ENCODE measurements at regions not wholly inside any gene's neighbourhood (a gene's known extent, or its start where the extent isn't known, plus 50 kb on each side); places are given as distances from the start of the nearest gene placed in this dataset.

DNA sequence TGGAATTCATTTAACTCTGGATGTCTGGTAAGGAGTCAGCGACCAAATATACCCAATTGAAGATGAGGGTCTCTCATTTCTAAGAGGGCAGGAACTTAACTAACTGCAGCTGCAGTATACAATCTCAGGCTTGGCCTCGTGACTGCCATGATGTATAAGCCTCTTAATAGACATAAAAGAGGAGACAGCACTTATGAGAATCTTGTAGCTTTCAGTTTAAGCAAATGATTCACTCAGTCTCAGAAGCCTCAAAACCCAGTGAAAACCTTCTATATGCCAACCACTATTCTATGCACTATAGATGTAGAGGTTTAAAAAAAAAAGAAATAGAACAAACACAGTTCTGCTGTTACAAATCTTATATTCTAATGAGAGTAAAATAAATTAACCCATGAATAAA, 513.9 kb downstream of the TBL1XR1 start:
- no TSS peak for BruUV-seq (replicated peaks)
- Histone ChIP-seq H3K9me3 (ENCODE audit: low read length) (no peaks in the 10 kb centered on the region), H3K4me1 (ENCODE audit: insufficient read depth, low read length, poor library complexity, severe bottlenecking) (no peaks in the 10 kb centered on the region), H3K79me2 (ENCODE audit: insufficient read depth, low read depth, low read length) (no peaks in the 10 kb centered on the region), H3K4me3 (ENCODE audit: low read depth, low read length, poor library complexity, severe bottlenecking) (no peak overlapping the region), H3K27ac (ENCODE audit: low read depth, low read length, poor library complexity, severe bottlenecking) (no peak overlapping the region), H3K4me2 (ENCODE audit: low read length) (no peak overlapping the region), H3K9me2 (ENCODE audit: insufficient read depth, low read length) (no peaks in the 10 kb centered on the region), H2AFZ (ENCODE audit: low read length) (no peak overlapping the region), H3K36me3 (ENCODE audit: insufficient read depth, low read length) (no peaks in the 10 kb centered on the region), H4K20me1 (ENCODE audit: insufficient read depth, low read length) (no peaks in the 10 kb centered on the region)
- TF ChIP-seq CTCF (conservative IDR thresholded peaks at IDR 0.05; ENCODE audit: low read length) (no peak), EZH2phosphoT487 (IDR thresholded peaks at IDR 0.05; ENCODE audit: borderline replicate concordance, low read depth, low read length) (no peak)
- DNase-seq (ENCODE audit: low spot score) = no peak
- ChIA-PET CTCF (ENCODE audit: unreplicated experiment) (no interaction called here), POLR2A (no interaction called here)
- intact Hi-C loops (cut with micrococcal nuclease; ENCODE audit: unreplicated experiment) = no loop called here

DNA sequence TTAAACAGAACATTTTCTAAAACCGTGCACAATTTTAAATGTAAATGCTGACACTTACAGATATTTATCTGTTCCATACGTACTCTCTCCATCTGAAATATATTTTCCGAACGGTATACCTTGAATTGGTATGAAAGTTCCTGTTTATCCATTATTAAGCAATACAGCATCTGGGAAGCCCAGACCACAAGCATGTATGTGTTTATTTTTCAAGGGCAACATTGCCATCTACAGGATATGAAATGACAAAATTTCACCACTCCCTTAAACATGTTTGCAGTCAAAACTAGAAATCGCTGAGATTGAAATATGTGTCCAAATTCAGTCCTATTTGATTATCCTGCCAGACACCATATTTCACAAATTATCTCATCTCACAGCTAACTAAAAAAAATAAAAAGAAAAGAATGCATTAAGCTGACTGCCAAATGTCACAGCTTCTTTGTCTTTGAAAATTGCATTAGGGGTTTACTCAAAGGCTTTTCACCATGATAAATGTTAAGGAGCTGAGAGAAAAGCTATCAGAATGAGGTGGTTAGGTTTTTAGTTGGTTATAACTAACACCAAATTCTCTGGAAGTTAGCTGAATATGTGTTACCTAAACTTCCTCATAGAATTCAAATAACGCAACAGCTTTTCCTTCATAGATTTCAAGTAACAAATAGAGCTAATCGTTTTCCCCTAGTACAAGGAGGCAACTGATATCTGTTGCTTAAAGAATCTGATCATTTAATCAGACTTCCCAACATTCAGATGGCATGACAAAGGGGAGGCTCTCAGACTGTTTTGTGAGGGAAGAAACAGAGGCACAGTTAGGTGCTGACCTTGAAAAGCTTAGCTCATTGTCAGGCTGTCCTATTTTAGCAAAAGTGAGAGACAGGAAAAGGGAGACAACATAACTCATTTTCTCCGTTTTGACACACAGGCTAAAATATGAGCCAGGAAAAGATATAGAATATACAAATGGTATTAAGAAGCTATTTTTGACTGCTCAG, 533.1 kb downstream of the TBL1XR1 start:
- no peaks in the 10 kb centered on the region for H4K20me1 ChIP-seq (ENCODE audit: insufficient read depth, low read length)
- H2AFZ ChIP-seq (ENCODE audit: low read length) = no peak overlapping the region
- intact Hi-C loops (cut with micrococcal nuclease; ENCODE audit: unreplicated experiment) = no loop called here
- POLR2A ChIA-PET = interaction anchor here (0.6 to 1.3 kb wide), 4 partner anchors 12 to 34 kb away, joined by 3 to 7 read pairs (median 3); no protein-coding TSS in a partner anchor
- no peaks in the 10 kb centered on the region for H3K4me1 ChIP-seq (ENCODE audit: insufficient read depth, low read length, poor library complexity, severe bottlenecking)
- CTCF ChIA-PET (ENCODE audit: unreplicated experiment) = no interaction called here
- no peak overlapping the region for H3K27ac ChIP-seq (ENCODE audit: low read depth, low read length, poor library complexity, severe bottlenecking)
- TF ChIP-seq EZH2phosphoT487 (IDR thresholded peaks at IDR 0.05; ENCODE audit: borderline replicate concordance, low read depth, low read length) (no peak), CTCF (conservative IDR thresholded peaks at IDR 0.05; ENCODE audit: low read length) (peak; percentile 59)
- no TSS peak for BruUV-seq (replicated peaks)
- no peaks in the 10 kb centered on the region for H3K9me2 ChIP-seq (ENCODE audit: insufficient read depth, low read length)
- H3K4me3 ChIP-seq (ENCODE audit: low read depth, low read length, poor library complexity, severe bottlenecking) = no peak overlapping the region
- H3K36me3 ChIP-seq (ENCODE audit: insufficient read depth, low read length) = no peaks in the 10 kb centered on the region
- H3K9me3 ChIP-seq (ENCODE audit: low read length) = no peaks in the 10 kb centered on the region
- no peak overlapping the region for H3K4me2 ChIP-seq (ENCODE audit: low read length)
- H3K79me2 ChIP-seq (ENCODE audit: insufficient read depth, low read depth, low read length) = no peaks in the 10 kb centered on the region
- DNase-seq (ENCODE audit: low spot score) = peak; percentile 20

GRCh38 chr3:176663387-176663786, 533.9 kb downstream of the TBL1XR1 start:
- ChIA-PET CTCF (ENCODE audit: unreplicated experiment) (no interaction called here), POLR2A (no interaction called here)
- H3K4me2 ChIP-seq (ENCODE audit: low read length) = no peak overlapping the region
- H3K9me2 ChIP-seq (ENCODE audit: insufficient read depth, low read length) = no peaks in the 10 kb centered on the region
- H2AFZ ChIP-seq (ENCODE audit: low read length) = no peak overlapping the region
- H4K20me1 ChIP-seq (ENCODE audit: insufficient read depth, low read length) = no peaks in the 10 kb centered on the region
- H3K9me3 ChIP-seq (ENCODE audit: low read length) = no peaks in the 10 kb centered on the region
- H3K36me3 ChIP-seq (ENCODE audit: insufficient read depth, low read length) = no peaks in the 10 kb centered on the region
- H3K4me1 ChIP-seq (ENCODE audit: insufficient read depth, low read length, poor library complexity, severe bottlenecking) = no peaks in the 10 kb centered on the region
- no peaks in the 10 kb centered on the region for H3K79me2 ChIP-seq (ENCODE audit: insufficient read depth, low read depth, low read length)
- BruUV-seq (replicated peaks) = no TSS peak
- intact Hi-C loops (cut with micrococcal nuclease; ENCODE audit: unreplicated experiment) = no loop called here
- no peak overlapping the region for H3K4me3 ChIP-seq (ENCODE audit: low read depth, low read length, poor library complexity, severe bottlenecking)
- H3K27ac ChIP-seq (ENCODE audit: low read depth, low read length, poor library complexity, severe bottlenecking) = no peak overlapping the region
- TF ChIP-seq EZH2phosphoT487 (IDR thresholded peaks at IDR 0.05; ENCODE audit: borderline replicate concordance, low read depth, low read length) (no peak), CTCF (conservative IDR thresholded peaks at IDR 0.05; ENCODE audit: low read length) (no peak)
- no peak for DNase-seq (ENCODE audit: low spot score)
